Glomerular visceral epithelial cell (primary cell): ENCODE measurements at regions not wholly inside any gene's neighbourhood (a gene's known extent, or its start where the extent isn't known, plus 50 kb on each side); places are given as distances from the start of the nearest gene placed in this dataset.

Experiments used
- DNase-seq: peaks from one replicate; pipeline ENCODE4 v3.0.0-alpha.2; 2016; ENCODE audit errors: extremely low spot score

- no peak for DNase-seq
Measured at GRCh38 chr22:49180683-49181024, 647.0 kb downstream of the BRD1 start.

DNA sequence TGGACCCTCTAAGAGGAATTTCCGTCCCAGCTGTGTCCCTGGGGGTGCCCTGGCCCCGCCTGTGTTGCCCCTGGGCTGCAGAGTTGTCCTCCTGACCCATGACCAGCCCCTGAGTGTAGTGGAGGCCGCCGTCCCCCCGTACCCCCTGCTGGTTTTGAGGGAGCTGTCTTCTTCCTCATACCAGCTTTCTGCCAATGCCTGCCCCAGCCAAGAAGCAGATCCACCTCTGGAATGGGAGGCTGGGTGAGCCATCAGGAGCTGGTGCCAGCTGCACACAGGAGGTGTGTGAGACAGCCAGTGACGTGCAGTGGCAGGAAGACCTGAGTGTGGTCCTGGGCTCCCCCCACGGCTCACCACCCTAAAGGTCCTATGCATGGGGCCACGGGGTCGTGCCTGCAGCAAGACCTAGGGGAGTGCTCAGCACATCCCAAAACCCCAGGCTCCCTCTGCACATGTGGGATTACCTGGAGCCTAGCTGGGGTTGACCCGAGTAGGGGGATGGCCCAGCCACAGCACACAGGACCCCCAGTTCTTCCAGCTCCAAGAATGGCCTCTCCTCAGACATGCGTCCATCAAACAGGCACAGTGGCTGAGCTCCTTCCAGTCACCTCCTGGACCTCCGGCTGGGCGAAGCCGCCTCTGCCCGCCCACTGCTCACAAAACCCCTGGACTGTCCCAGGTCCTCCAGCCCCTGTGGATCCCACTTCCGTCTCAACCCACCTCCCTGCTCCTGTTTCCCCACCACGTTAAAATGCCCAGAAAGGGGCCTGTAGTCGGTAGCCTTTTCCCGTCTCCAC, 647.6 kb downstream of the BRD1 start:
- DNase-seq, result no peak

DNA sequence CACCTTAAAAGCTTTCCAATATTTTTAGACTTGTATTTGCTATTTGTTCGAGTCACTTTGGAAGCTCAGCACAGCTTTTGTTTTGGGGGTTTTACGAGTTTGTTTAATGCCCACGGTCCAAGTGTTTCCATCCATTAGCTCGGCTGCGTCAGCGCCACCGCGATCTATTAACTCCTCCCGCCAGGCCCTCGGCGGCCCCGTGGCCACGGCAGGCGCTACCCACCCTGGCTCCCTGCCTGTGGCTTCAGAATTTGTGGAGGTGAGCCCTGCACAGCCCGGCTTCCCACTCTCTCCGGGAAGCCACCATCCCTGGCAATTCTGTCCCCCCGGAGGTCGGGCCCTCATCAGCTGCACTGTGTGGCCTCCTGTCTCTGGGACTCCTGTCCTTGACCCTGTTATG, 648.5 kb downstream of the BRD1 start:
- DNase-seq, result no peak

DNA sequence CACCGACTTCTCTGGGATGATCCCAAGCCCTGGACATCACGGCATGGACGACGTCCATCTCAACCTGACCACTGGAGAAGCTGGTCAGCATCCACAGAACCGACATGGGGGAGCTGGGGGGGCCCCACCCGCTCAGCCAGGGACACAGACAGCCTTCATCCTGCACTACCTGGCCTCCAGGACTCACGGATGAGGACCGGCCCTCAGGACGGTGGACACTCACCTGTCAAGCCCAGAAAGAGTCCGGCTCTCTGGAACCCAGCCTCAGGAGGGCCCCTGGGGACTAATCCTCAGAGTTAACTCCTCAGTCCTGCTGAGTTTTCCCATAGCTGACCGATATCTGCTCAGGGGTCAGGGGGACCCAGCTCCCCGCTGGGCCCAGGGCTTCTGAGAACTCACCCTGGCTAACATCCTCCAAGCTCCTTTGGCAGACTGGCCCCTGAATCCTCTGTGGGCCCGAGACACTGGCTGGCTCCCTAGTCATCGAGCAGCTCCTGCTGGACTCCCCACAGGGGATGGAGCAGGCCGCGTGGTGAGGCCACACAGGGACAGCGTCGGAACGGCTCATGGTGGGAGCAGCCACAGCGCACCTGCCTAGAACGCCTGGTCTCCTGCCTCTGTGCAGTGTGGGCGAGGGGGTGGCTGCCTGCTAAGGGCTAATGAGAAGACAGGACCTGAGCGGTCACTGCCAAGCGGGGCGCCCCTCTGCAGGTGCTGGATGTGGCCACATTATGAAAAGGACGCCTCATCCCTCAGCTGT, 649.2 kb downstream of the BRD1 start:
- no peak for DNase-seq

GRCh38 chr22:49177666-49178065, 650.0 kb downstream of the BRD1 start:
- DNase-seq, result no peak

DNA sequence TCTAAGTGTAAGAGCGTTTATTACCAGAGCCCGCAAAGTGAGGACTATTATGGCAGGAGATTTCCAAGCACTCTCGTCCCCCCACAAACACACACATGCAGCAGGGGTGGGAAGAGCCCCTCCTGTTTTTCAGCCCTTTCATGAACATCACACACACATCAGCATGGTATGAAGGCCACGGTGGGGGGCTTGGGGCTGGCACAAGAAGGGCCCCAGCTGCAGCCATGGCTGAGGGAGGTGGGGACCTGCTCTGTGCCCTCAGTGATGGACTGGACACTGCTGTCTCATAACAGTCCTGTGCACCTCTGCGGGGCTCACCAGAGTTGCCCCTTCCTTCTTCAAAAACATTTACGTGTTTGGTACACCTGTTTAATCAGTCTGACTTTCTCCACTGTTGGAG, 650.7 kb downstream of the BRD1 start:
- no peak for DNase-seq

- DNase-seq, result no peak
Measured at GRCh38 chr22:49170053-49170452, 657.6 kb downstream of the BRD1 start.

- DNase-seq, result no peak
Measured at GRCh38 chr22:49169074-49169744, 658.5 kb downstream of the BRD1 start.

DNA sequence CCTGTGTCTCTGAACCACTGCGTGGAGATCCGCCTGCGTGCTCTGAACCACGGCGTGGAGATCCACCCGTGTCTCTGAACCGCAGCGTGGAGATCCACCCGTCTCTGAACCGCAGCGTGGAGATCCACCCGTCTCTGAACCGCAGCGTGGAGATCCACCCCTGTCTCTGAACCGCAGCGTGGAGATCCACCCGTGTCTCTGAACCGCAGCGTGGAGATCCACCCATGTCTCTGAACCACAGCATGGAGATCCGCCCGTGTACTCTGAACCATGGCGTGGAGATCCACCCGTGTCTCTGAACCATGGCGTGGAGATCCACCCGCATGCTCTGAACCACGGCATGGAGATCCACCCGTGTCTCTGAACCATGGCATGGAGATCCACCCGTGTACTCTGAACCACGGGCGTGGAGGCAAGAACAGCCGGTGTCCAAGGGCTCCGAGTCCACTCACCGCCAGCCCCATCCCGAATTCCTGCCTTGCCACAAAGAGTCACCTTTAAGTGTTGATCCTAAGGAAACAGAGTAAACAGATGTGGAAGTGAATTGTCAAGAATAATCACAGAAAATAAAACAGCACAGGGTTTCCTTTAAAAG, 659.4 kb downstream of the BRD1 start:
- no peak for DNase-seq

DNA sequence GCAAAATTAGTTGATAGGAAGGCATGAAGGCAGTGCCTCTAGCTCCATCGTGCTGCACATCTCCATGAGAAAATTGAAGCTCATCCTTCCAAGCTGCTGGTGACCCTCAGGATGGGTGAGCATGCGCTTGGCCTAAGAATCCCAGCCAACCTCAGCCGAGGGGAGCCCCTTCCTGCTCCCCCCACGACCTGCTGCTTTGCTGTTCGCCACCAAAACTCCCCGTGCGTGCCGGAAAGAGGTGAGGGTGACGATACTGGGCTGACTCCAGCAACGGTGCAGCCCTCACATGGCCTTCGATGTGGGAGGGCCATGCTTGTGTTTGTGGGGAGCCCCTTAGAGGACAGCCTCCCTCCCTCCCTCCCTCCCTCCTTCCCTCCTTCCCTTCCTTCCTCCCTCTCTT, 660.9 kb downstream of the BRD1 start:
- DNase-seq, result no peak

- DNase-seq, result no peak
Measured at GRCh38 chr22:49166211-49166610, 661.5 kb downstream of the BRD1 start.

DNA sequence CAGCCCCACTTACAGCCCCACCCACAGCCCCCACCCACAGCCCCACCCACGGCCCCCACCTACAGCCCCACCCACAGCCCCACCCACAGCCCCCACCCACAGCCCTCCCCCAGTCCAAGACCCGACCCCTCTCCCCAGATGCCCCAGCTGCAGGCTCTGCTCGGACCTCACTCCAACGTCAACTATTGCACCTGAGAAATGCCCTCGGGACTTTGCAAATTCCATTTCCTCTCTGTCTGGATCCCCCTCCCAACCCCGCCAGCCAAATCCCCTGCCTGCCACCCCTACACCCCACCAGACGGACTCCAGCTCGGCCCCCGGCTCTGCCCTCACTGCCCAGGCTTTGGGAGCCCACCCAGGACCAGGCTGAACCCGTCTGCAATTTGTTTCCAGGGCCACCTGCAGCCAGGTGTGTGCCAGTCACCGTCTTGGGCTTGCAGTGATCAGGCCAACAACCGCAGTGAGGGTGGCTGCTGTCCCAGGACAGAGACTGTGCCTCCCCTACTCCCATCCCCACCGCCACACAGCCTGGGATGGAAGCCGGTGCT, 662.8 kb downstream of the BRD1 start:
- no peak for DNase-seq

GRCh38 chr22:49163960-49164690, 663.5 kb downstream of the BRD1 start:
- no peak for DNase-seq

DNA sequence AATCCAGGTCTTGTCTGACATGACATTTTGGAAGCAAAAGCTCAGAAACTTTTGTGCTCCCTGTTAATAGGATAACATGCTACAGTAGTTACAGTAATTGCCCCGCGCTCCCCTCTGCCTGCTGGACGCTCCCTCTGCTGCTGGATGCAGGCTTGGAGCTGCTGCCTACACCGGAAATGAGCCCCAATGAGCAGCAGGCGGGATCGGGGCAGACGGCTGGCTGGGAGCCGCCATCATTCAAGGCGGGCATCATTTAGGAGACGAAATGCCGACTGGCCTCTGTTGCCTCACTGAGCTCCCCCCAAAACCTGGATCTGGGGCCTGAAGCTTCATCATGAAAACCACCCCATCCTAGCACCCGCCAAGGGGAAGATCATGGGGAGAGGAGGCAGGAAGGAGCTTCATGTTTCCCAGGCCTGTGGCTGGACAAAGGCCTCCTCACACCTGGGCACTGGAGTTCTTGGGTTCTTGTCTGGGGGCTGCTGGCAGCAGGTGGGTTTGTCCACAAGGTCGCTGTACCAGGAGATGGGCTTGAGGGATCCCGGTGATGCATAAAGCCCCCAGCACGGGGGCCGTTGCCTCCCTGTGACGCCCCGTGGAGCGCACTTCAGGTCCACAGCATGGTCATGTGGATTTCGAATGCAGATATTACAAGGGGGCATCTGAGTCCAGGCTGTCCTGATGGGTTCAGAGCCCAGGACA, 664.3 kb downstream of the BRD1 start:
- DNase-seq, result no peak

DNA sequence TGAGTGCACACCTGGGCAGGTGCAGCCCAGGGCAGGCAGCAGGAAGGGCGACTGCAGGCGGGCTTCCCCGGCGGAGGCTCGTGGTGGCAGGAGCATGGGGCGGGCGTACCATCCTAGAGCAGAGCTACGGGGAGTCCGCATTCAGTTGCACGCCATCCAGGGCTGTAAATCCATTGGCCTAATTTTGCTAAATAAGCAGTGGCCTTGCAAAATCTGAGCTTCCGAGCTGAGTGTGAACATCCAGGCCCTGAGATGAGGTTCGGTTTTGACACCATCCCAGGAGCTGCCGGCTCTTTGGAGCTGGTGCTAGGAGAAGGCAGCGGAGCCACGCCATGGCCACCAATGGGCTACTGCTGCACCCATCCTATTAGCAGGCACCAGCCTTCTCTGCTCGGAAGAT, 664.8 kb downstream of the BRD1 start:
- DNase-seq, result no peak

DNA sequence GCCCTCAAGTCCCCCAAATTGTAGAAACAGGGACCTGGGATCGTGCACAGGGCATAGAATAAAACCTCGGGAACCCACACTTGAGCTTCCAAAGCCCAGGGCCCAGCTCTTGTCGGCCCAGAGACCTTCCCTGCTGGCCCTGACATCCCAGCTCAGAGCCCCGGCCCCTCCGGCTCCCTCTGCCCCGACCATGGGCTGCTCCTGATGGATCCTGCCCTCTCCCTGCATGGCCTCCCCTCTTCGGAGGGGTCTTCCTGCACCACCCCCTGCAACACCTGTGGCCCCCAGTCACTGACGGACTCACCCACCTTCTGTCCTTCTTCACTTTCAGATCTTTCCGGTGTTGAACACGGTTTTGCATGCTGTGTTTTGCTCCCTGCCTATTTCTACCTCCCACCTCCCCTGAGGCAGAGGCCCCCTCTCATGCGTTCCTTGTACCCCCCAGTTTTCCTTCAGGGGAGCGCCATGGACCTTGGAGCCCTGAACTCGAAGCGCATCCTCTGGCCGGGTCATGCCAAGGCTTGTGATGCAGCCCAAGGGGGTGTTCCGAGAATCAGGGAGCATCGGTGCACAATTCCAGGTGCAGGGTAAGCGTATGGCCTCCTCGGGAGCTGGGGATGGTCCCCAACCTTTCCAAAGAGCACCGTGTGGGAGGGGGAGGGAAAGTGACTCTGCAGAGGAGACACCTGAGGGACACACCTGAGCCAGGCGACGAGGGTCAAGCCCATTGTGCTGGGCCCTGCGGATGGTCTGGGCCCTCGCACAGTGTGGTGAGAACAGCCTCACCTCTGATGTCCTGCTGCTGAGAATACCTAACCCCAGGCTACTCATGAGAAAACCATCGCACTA, 666.4 kb downstream of the BRD1 start:
- DNase-seq, result no peak

DNA sequence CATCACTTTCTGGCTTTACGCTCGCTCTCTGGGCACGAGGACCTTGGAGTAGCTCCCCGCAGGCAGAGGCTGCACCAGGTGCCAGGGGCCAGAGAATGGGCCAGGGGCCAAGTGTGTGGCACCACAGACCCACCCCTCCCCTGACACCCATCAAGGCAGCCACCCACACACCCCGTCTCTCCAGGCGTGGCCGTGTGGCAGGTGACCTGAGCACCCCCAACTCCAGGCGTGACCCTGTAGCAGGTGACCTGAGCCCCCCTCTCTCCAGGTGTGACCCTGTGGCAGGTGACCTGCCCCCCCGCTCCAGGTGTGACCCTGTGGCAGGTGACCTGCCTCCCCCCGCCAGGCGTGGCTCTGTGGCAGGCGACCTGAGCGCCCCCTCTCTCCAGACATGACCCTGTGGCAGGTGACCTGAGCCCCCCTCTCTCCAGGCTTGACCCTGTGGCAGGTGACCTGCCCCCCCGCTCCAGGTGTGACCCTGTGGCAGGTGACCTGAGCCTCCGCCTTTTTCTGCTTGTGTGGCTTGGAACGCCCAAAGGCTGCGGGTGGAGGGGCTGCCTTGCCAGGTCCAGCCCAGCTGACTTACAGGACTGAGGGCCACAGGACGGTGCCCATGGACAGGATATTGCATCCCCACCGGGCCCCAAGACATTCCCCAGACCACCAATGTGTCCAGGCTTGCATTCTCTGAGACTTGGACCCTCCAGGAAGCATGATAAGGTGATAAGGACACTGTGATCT, 667.2 kb downstream of the BRD1 start:
- DNase-seq, result no peak

DNA sequence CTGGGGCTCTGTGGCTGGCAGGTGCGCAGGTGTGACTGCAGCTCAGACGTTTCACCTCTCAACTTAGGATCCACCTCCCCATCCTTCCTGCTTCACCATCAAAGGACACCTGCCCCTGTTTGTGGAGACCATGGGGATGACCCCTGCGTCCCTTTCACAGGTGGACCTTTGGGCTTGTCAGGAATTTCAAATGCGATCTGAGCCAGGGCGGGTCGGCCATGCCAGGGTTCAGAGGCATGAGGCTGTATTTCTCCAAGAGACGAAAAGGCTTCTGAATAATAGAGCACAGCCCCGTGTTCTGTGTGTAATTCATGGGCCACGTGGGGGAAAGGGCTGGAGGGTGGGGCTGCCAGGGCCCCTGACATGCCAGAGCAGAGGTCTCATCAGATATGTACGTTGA, 668.0 kb downstream of the BRD1 start:
- DNase-seq, result no peak
